HG03097 (cell line): ENCODE measurements at regions not wholly inside any gene's neighbourhood (a gene's known extent, or its start where the extent isn't known, plus 50 kb on each side); places are given as distances from the start of the nearest gene placed in this dataset.

Source experiments
- ATAC-seq: cut with Tn5 transposase; IDR thresholded peaks from one replicate; pipeline ENCODE4 v1.9.1; 2021; ENCODE audit not compliant: unreplicated experiment, low FRiP score

- ATAC-seq, result no peak
These were observed 149.9 kb upstream of the BTG1 start for GRCh38 chr12:92295523-92295922.

GRCh38 chr12:92294676-92295440 lies 149.2 kb upstream of the BTG1 start:
- no peak for ATAC-seq

GRCh38 chr12:92292016-92292415 lies 146.4 kb upstream of the BTG1 start:
- no peak for ATAC-seq

- no peak for ATAC-seq
These were observed 145.2 kb upstream of the BTG1 start for GRCh38 chr12:92290886-92291285.

GRCh38 chr12:92290350-92290695 lies 144.7 kb upstream of the BTG1 start:
- ATAC-seq, result no peak

- no peak for ATAC-seq
These were observed 144.1 kb upstream of the BTG1 start for GRCh38 chr12:92289629-92290349.

GRCh38 chr12:92288561-92288960 lies 142.9 kb upstream of the BTG1 start:
- no peak for ATAC-seq

GRCh38 chr12:92278378-92278828 lies 132.8 kb upstream of the BTG1 start:
- no peak for ATAC-seq

- ATAC-seq, result no peak
These were observed 132.1 kb upstream of the BTG1 start for GRCh38 chr12:92277795-92278194.

- no peak for ATAC-seq
These were observed 130.6 kb upstream of the BTG1 start for GRCh38 chr12:92276276-92276675.

- ATAC-seq, result no peak
These were observed 130.0 kb upstream of the BTG1 start for GRCh38 chr12:92275443-92276154.

GRCh38 chr12:92273076-92273475 lies 127.4 kb upstream of the BTG1 start:
- ATAC-seq, result no peak

- no peak for ATAC-seq
These were observed 126.7 kb upstream of the BTG1 start for GRCh38 chr12:92272061-92272964.

GRCh38 chr12:92271341-92271740 lies 125.7 kb upstream of the BTG1 start:
- ATAC-seq, result no peak

- no peak for ATAC-seq
These were observed 124.9 kb upstream of the BTG1 start for GRCh38 chr12:92270521-92270920.

- ATAC-seq, result no peak
These were observed 123.3 kb upstream of the BTG1 start for GRCh38 chr12:92268946-92269345.

- ATAC-seq, result no peak
These were observed 116.0 kb upstream of the BTG1 start for GRCh38 chr12:92261692-92262091.

GRCh38 chr12:92261071-92261470 lies 115.4 kb upstream of the BTG1 start:
- no peak for ATAC-seq

- ATAC-seq, result no peak
These were observed 114.1 kb upstream of the BTG1 start for GRCh38 chr12:92259696-92260251.

GRCh38 chr12:92259291-92259690 lies 113.6 kb upstream of the BTG1 start:
- ATAC-seq, result no peak
